D721Med (cell line): ENCODE measurements at regions not wholly inside any gene's neighbourhood (a gene's known extent, or its start where the extent isn't known, plus 50 kb on each side); places are given as distances from the start of the nearest gene placed in this dataset.

Experiments used
- DNase-seq: peaks from one replicate; pipeline ENCODE4 v3.0.0; 2011; ENCODE audit warnings: low spot score; ENCODE audit not compliant: insufficient read length
- FAIRE-seq: peaks from 2 replicates; lab custom pipeline; 2011; peaks lifted over from hg19 to GRCh38; lab: Jason Lieb, UNC
- TF ChIP-seq, protein P1 (sequence below): IDR thresholded peaks from 2 replicates; pipeline ENCODE4 v1.5.1; 2012; ENCODE audit warnings: mild to moderate bottlenecking, control low read depth; ENCODE audit not compliant: insufficient read depth; ENCODE audit errors: missing control alignments

DNA sequence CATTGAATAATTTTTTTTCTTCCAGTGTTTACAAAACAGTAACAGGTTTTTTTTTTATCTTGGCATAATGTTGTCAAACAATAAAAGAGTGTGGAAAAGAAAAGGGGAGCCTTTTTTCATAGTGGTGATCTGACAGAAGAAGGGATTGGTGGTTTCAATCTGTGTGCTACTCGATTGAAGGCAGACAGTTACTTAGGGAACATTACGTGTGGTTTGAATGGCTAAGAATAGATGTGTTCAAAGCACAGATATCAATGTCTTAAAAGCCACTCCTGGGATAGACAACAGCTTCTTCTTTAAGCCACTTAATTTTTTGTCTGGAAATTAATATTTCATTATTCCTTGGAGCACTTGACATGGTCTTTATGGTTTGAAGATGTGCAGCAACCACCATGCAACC is 558.6 kb upstream of the ADGRL2 start:
- DNase-seq (no peak), FAIRE-seq (no peak)
- TF ChIP-seq, protein P1, sequence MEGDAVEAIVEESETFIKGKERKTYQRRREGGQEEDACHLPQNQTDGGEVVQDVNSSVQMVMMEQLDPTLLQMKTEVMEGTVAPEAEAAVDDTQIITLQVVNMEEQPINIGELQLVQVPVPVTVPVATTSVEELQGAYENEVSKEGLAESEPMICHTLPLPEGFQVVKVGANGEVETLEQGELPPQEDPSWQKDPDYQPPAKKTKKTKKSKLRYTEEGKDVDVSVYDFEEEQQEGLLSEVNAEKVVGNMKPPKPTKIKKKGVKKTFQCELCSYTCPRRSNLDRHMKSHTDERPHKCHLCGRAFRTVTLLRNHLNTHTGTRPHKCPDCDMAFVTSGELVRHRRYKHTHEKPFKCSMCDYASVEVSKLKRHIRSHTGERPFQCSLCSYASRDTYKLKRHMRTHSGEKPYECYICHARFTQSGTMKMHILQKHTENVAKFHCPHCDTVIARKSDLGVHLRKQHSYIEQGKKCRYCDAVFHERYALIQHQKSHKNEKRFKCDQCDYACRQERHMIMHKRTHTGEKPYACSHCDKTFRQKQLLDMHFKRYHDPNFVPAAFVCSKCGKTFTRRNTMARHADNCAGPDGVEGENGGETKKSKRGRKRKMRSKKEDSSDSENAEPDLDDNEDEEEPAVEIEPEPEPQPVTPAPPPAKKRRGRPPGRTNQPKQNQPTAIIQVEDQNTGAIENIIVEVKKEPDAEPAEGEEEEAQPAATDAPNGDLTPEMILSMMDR = no peak

DNA sequence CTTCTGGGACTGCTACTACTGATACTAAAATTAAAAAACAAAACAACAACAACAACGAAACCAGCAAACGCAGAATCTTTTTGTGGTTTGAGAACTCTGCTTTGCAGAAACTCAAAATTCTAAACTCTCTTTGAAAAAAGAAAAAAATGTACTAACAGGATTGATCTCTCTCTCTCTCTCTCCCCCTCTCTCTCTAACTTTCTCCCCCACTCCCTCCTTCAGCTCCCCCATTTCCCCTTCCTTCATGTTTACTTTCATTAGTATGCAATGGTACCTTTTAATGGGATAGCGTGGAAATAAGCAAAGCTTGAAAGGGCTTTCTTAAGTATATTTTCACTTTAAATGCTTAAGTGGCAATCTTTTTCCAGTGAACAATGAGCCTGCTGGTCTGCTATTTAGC is 562.6 kb upstream of the ADGRL2 start:
- TF ChIP-seq, protein P1 = no peak
- DNase-seq (no peak), FAIRE-seq (no peak)

DNA sequence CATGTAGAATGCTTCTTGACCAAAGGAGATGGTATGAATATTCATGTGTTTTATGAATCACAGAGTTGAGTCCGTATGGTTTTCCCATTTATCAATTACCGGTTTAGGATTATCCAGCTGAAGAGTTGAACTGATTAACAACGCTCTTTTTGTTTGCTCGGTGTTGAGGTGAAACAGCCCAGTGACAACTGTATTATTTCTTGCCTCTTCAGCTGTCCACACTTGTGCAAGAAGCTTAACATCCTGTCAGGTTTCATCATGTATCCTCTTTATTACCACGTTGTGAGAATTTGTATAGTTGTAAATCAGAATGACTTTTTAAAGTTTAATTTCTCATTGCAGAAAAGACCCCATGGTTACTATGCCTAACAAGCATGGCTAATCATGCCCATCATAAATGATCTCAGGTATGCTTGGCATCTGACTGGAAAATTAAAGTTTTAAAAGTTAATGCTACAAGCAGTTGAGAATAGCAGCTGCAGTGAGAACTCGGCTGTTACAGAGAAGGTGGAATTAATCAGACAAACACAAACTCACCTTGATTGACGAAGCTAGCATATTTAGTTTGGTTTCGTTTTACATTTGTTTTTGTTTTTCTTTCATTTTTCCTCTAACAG is 563.2 kb upstream of the ADGRL2 start:
- DNase-seq = no peak
- FAIRE-seq = no peak

DNA sequence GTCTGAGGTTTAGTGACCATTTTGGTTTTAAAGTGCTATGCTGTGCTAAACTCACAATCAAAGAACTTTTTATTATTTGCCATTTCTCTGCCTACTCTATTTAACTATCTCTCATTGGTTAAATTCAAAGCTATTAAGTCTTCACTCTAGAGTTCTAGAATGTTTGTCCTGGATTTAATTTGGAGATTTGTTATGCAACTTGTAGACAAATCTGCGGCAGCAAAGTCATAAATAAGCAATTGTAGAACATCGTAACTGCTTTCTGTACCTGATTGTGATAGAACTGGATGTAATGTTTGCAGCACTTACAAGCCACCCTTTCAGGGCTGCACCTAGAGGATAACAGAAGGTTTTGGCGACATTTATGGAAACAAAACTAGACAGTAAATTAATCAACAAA is 566.5 kb upstream of the ADGRL2 start:
- TF ChIP-seq, protein P1 = no peak
- DNase-seq = no peak
- FAIRE-seq = no peak

More for the DNA sequence above, 563.2 kb upstream of the ADGRL2 start:
- TF ChIP-seq, protein P1 = no peak

DNA sequence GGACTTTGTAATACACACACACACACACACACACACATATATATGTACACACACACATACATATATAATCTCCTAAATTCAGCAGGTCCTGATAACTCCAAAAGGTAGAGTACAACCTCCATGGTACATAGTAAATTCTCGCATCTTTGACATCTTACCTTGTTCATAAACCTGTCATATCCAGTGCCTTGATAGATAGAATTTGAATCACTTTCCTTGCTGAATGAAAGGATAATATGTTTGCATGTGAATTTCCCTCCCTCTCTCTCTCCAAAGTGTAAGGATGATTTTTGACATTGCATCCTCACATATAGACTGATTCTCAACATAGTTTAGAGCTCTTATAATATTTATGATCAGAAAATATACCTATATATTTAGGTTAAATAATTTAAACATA is 567.1 kb upstream of the ADGRL2 start:
- DNase-seq (no peak), FAIRE-seq (no peak)
- TF ChIP-seq, protein P1 = no peak

DNA sequence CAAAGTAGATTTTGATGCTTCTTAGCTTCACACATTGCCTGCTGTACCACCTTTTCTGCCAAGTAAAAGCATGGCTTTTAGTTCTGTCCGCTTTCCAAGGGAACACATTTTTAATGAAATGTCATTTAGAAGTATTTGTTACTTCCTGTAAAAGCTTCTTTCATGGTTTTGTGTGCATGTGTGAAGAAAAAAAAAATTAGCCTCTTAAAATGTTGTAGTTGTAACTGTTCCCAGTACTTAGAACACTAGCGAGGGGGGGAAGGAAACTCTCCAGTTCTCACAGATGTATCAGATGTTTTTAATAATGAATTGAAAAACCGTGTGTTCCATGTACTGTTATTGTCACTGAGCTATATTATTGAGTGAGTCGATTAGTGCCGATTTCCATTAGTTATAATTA is 568.3 kb upstream of the ADGRL2 start:
- TF ChIP-seq, protein P1 = no peak
- DNase-seq (no peak), FAIRE-seq (no peak)

DNA sequence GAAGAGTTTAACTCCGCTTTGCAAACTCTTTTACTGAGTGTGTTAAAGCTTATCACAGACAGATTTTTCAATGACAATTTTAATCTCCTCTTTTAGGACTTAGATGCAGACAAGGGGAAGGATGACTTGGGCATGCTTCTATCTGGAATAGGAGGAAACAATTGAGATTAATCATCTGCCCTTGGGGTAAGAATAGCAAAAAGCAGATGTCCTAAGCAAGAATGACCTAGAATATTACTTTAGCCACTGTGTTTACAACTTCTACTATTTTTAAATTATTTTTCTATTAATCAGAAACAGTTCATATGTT is 569.0 kb upstream of the ADGRL2 start:
- no peak for DNase-seq
- no peak for FAIRE-seq
- TF ChIP-seq, protein P1 = no peak
